K562 (cell line): ENCODE measurements at regions not wholly inside any gene's neighbourhood (a gene's known extent, or its start where the extent isn't known, plus 50 kb on each side); places are given as distances from the start of the nearest gene placed in this dataset.

Source experiments
- ATAC-seq: fragments of 200-7000 bp; cut with Tn5 transposase; 3 replicates; pipeline ENCODE4 v1.9.1; 2020; ENCODE audit warnings: moderate library complexity
- BruUV-seq: library from RNA; stranded (reverse); fragments of 400-500 nt; replicated peaks from 2 replicates; lab custom pipeline; 2021; lab: Mats Ljungman, UMichigan
- CTCF ChIA-PET: fragments of 300-600 bp; formaldehyde crosslinking; extraction: SDS; loops from one replicate; lab custom pipeline; 2021; ENCODE audit warnings: low intra/inter-chr PET ratio; lab: Yijun Ruan, JAX
- POLR2A ChIA-PET: fragments of 300-600, 350-650 bp; sonication (Branson Sonifier 250); formaldehyde crosslinking; extraction: SDS; loops from one replicate; lab custom pipeline; 2021; ENCODE audit warnings: antibody characterized with exemption, inconsistent platforms; lab: Yijun Ruan, JAX
- DNase-seq, 4 experiments: peaks; one replicate each; pipeline versions ENCODE4 v3.0.0 to v3.0.0-alpha.2; 2011 to 2018; ENCODE audit warnings: low spot score in 3 of 4, mixed read lengths in 3 of 4; ENCODE audit errors: extremely low read depth in 1 of 4
- FAIRE-seq: peaks from 2 replicates; lab custom pipeline; 2011; peaks lifted over from hg19 to GRCh38; lab: Jason Lieb, UNC
- H2AFZ ChIP-seq: 2 replicates; pipeline ENCODE4 v1.6.0; 2011; ENCODE audit warnings: low read depth, low read length, control low read depth, inconsistent platforms
- H3K27ac ChIP-seq: fragments of 200-600 bp; 3 replicates; pipeline ENCODE4 v1.8.0; 2011; ENCODE audit warnings: low read depth, mild to moderate bottlenecking, control low read depth, inconsistent platforms, low read length, moderate library complexity, mixed read lengths; ENCODE audit errors: extremely low read depth
- H3K27me3 ChIP-seq, 2 experiments: fragments of 300-600 bp in 1 of 2; 2 replicates in 1 of 2; 3 replicates in 1 of 2; pipeline versions ENCODE4 v1.6.0 to v1.8.0; 2011; ENCODE audit warnings: inconsistent platforms in 2 of 2, low read length in 2 of 2, mild to moderate bottlenecking in 1 of 2, mixed read lengths in 1 of 2, moderate library complexity in 1 of 2; ENCODE audit not compliant: control insufficient read depth in 2 of 2, insufficient read depth in 2 of 2
- H3K36me3 ChIP-seq: fragments of 300-600 bp; 3 replicates; pipeline ENCODE4 v1.8.0; 2011; ENCODE audit warnings: mild to moderate bottlenecking, low read length, inconsistent platforms; ENCODE audit not compliant: control insufficient read depth, insufficient read depth
- H3K4me1 ChIP-seq, 2 experiments: fragments of 200-600 bp in 1 of 2; replicated peaks in 1 of 2; 2 replicates in 1 of 2; 3 replicates in 1 of 2; pipeline versions ENCODE4 v1.5.1 to v1.8.0; 2011; ENCODE audit warnings: inconsistent platforms in 2 of 2, low read length in 2 of 2, mild to moderate bottlenecking in 1 of 2, mixed read lengths in 1 of 2, moderate library complexity in 1 of 2; ENCODE audit not compliant: control insufficient read depth in 2 of 2, insufficient read depth in 2 of 2
- H3K4me2 ChIP-seq: 2 replicates; pipeline ENCODE4 v1.6.1; 2011; ENCODE audit warnings: low read length, control low read depth, inconsistent platforms, mixed read lengths; ENCODE audit not compliant: insufficient read depth
- H3K4me3 ChIP-seq: fragments of 200-600 bp; sonication (generic), shearing (Covaris generic); 2 replicates; pipeline ENCODE4 v1.5.1; 2016; ENCODE audit warnings: control low read depth, inconsistent platforms
- H3K79me2 ChIP-seq: fragments of 200-600 bp; 3 replicates; pipeline ENCODE4 v1.8.0; 2011; ENCODE audit warnings: low read length, inconsistent platforms; ENCODE audit not compliant: control insufficient read depth, insufficient read depth
- H3K9ac ChIP-seq, 2 experiments: 2 replicates each; pipeline versions ENCODE4 v1.6.0 to v1.6.1; 2011; ENCODE audit warnings: low read depth in 2 of 2, low read length in 2 of 2, control low read depth in 1 of 2, inconsistent platforms in 1 of 2, mild to moderate bottlenecking in 1 of 2, mixed read lengths in 1 of 2; ENCODE audit not compliant: insufficient read depth in 1 of 2
- H3K9me1 ChIP-seq: one replicate; pipeline ENCODE4 v1.6.0; 2011; ENCODE audit warnings: inconsistent platforms, mild to moderate bottlenecking, low read length, moderate library complexity; ENCODE audit not compliant: control insufficient read depth, insufficient read depth
- H3K9me3 ChIP-seq: replicated peaks from 2 replicates; pipeline ENCODE4 v1.5.1; 2011; ENCODE audit warnings: low read depth, low read length, inconsistent platforms; ENCODE audit not compliant: control insufficient read depth, insufficient read depth
- H4K20me1 ChIP-seq: replicated peaks from 2 replicates; pipeline ENCODE4 v1.6.1; 2011; ENCODE audit warnings: low read length, inconsistent platforms, mixed read lengths; ENCODE audit not compliant: control insufficient read depth, insufficient read depth
- E2F6 ChIP-seq, 2 experiments: IDR thresholded peaks; 2 replicates each; pipeline ENCODE4 v1.6.1; 2011; ENCODE audit warnings: borderline replicate concordance in 1 of 2, control low read depth in 1 of 2, low read depth in 1 of 2, low read length in 1 of 2, mild to moderate bottlenecking in 1 of 2, mixed read lengths in 1 of 2, moderate library complexity in 1 of 2; ENCODE audit not compliant: insufficient read depth in 1 of 2, insufficient read length in 1 of 2, poor library complexity in 1 of 2, severe bottlenecking in 1 of 2; ENCODE audit errors: extremely low read depth in 1 of 2
- FOS ChIP-seq: IDR thresholded peaks from 3 replicates; pipeline ENCODE4 v1.6.1; 2011; ENCODE audit not compliant: insufficient read length; ENCODE audit errors: extremely low read depth
- MAFF ChIP-seq: IDR thresholded peaks from 2 replicates; pipeline ENCODE4 v1.6.1; 2012; ENCODE audit warnings: low read length, improper control_type of control experiment
- NCOA2 ChIP-seq, 2 experiments: fragments of 450-650 bp; IDR thresholded peaks; 2 replicates each; pipeline ENCODE4 v1.6.1; 2018; ENCODE audit warnings: mild to moderate bottlenecking in 2 of 2, moderate library complexity in 1 of 2; ENCODE audit not compliant: partially characterized antibody in 2 of 2
- NFE2 ChIP-seq: IDR thresholded peaks from 2 replicates; pipeline ENCODE4 v1.6.1; 2014; ENCODE audit warnings: antibody characterized with exemption, low read depth
- NR1H2 ChIP-seq: sonication (generic); formaldehyde crosslinking; IDR thresholded peaks from 2 replicates; pipeline ENCODE4 v1.4.0; 2020; ENCODE audit warnings: mild to moderate bottlenecking, missing genetic modification reagents
- NRF1 ChIP-seq, 2 experiments: fragments of 450-650 bp; IDR thresholded peaks in 1 of 2; conservative IDR thresholded peaks in 1 of 2; 2 replicates each; pipeline ENCODE4 v1.6.1; 2014; ENCODE audit warnings: mild to moderate bottlenecking in 2 of 2
- SIN3B ChIP-seq: fragments of 450-650 bp; IDR thresholded peaks from 2 replicates; pipeline ENCODE4 v1.6.1; 2017; ENCODE audit warnings: low read depth, mild to moderate bottlenecking, moderate library complexity
- XRCC4 ChIP-seq: IDR thresholded peaks from one replicate; pipeline ENCODE4 v1.6.1; 2011; ENCODE audit not compliant: insufficient read depth, insufficient read length; ENCODE audit errors: extremely low read depth
- WGBS: fragments of 100-300 bp; shearing (Covaris generic); methylation state at CpG from one replicate; pipeline ENCODE4 v1.1.6; 2016; ENCODE audit warnings: low coverage, mixed read lengths; ENCODE audit not compliant: insufficient coverage; ENCODE audit errors: missing lambda C conversion rate; 5-methylcytosine and 5-hydroxymethylcytosine counted together
- in situ Hi-C: fragments of 300-500 bp; cut with MboI; formaldehyde crosslinking; loops from 4 replicates; pipeline ENCODE4 v1.15.0; 2018; ENCODE audit warnings: inconsistent platforms, mixed read lengths
- intact Hi-C: fragments of 100-400 bp; cut with micrococcal nuclease; formaldehyde crosslinking; loops from 2 replicates; pipeline ENCODE4 v1.14.2; 2022
- TF ChIP-seq, protein P1 (sequence below): fragments of 200-800 bp; sonication (Bioruptor generic); IDR thresholded peaks from 2 replicates; pipeline ENCODE4 v1.6.1; 2017; ENCODE audit warnings: missing genetic modification characterization, missing compliant biosample characterization
- TF ChIP-seq, protein P2 (sequence below): fragments of 450-650 bp; formaldehyde crosslinking; IDR thresholded peaks from 2 replicates; pipeline ENCODE4 v1.4.0; 2022; ENCODE audit warnings: missing genetic modification characterization

DNA sequence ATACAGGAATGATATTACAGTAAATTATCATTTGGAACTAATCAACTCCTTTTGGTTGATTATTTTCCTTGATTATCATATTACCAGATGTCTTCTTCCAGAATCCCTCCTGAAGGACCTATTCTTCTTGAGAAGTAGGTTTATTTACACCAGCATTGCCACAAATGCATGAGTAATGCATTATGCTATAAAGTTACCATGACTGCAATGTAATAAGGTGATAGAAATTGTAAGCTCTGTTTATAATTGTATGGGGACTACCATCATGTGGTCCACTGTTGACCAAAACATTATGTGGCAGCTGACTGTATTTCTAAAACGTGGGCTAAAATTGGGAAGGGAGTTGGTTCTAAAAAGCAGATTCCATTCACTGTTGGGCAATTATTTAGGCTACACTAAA lies 602.2 kb downstream of the NYAP2 start:
- FAIRE-seq (no peak), ATAC-seq (no peak), DNase-seq (no peak)
- Histone ChIP-seq H3K27me3 (no peaks in the 10 kb centered on the region), H4K20me1 (no peaks in the 10 kb centered on the region), H3K79me2 (no peaks in the 10 kb centered on the region), H3K9me3 (no peaks in the 10 kb centered on the region), H3K36me3 (no peaks in the 10 kb centered on the region), H3K4me2 (no peak overlapping the region), H3K9me1 (no peaks in the 10 kb centered on the region), H3K27ac (no peak overlapping the region), H3K4me1 (no peaks in the 10 kb centered on the region), H2AFZ (no peak overlapping the region), H3K9ac (no peak overlapping the region), H3K4me3 (no peak overlapping the region)
- CTCF ChIA-PET, result no interaction called here
- POLR2A ChIA-PET, result no interaction called here
- 0% methylated on average over 1 of the region's 1 CpG for WGBS
- in situ Hi-C loops, result no loop called here
- TF ChIP-seq XRCC4 (no peak), SIN3B (no peak), FOS (no peak), MAFF (no peak), E2F6 (IDR thresholded peaks at IDR 0.05; ENCODE audit: borderline replicate concordance in 1 of 2, extremely low read depth in 1 of 2, insufficient read depth in 1 of 2, insufficient read length in 1 of 2, low read depth in 1 of 2, low read length in 1 of 2, poor library complexity in 1 of 2, severe bottlenecking in 1 of 2) (no peak), NR1H2 (CRISPR knock-in tag) (no peak), NFE2 (no peak), NCOA2 (IDR thresholded peaks at IDR 0.05; ENCODE audit: partially characterized antibody in 2 of 2) (no peak), NRF1 (conservative IDR thresholded peaks at IDR 0.05 in 1 of 2, IDR thresholded peaks at IDR 0.05 in 1 of 2) (no peak)
- TF ChIP-seq, protein P1, sequence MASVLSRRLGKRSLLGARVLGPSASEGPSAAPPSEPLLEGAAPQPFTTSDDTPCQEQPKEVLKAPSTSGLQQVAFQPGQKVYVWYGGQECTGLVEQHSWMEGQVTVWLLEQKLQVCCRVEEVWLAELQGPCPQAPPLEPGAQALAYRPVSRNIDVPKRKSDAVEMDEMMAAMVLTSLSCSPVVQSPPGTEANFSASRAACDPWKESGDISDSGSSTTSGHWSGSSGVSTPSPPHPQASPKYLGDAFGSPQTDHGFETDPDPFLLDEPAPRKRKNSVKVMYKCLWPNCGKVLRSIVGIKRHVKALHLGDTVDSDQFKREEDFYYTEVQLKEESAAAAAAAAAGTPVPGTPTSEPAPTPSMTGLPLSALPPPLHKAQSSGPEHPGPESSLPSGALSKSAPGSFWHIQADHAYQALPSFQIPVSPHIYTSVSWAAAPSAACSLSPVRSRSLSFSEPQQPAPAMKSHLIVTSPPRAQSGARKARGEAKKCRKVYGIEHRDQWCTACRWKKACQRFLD (CRISPR knock-in tag), result no peak
- TF ChIP-seq, protein P2, sequence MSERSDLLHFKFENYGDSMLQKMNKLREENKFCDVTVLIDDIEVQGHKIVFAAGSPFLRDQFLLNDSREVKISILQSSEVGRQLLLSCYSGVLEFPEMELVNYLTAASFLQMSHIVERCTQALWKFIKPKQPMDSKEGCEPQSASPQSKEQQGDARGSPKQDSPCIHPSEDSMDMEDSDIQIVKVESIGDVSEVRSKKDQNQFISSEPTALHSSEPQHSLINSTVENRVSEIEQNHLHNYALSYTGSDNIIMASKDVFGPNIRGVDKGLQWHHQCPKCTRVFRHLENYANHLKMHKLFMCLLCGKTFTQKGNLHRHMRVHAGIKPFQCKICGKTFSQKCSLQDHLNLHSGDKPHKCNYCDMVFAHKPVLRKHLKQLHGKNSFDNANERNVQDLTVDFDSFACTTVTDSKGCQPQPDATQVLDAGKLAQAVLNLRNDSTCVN, result no peak
- BruUV-seq, result no TSS peak
- intact Hi-C loops, result no loop called here
